M059J (cell line): ENCODE measurements at regions not wholly inside any gene's neighbourhood (a gene's known extent, or its start where the extent isn't known, plus 50 kb on each side); places are given as distances from the start of the nearest gene placed in this dataset.
"Not testable (repeated sequence)": the region's sequence is repeated elsewhere in the genome, so short reads cannot be mapped to it uniquely, and the experiment has no call there.

Experiments used
- DNase-seq: peaks from one replicate; pipeline ENCODE4 v3.0.0-alpha.2; 2012; ENCODE audit warnings: low read depth

- no peak for DNase-seq
Observed at GRCh38 chr10:53534428-53534827, 761.8 kb upstream of the MBL2 start.

- no peak for DNase-seq
Observed at GRCh38 chr10:53528974-53529373, 756.4 kb upstream of the MBL2 start.

GRCh38 chr10:53521046-53521445 lies 748.5 kb upstream of the MBL2 start:
- no peak for DNase-seq

GRCh38 chr10:53508197-53508596 lies 735.6 kb upstream of the MBL2 start:
- no peak for DNase-seq

GRCh38 chr10:53504492-53504891 lies 731.9 kb upstream of the MBL2 start:
- not testable (repeated sequence) for DNase-seq

GRCh38 chr10:53491774-53492173 lies 719.2 kb upstream of the MBL2 start:
- no peak for DNase-seq

- no peak for DNase-seq
Observed at GRCh38 chr10:53490553-53490952, 718.0 kb upstream of the MBL2 start.

GRCh38 chr10:53489335-53490182 lies 717.0 kb upstream of the MBL2 start:
- no peak for DNase-seq

- DNase-seq = no peak
Observed at GRCh38 chr10:53487019-53487983, 714.7 kb upstream of the MBL2 start.

GRCh38 chr10:53485422-53485821 lies 712.8 kb upstream of the MBL2 start:
- DNase-seq = not testable (repeated sequence)

GRCh38 chr10:53479365-53479764 lies 706.8 kb upstream of the MBL2 start:
- no peak for DNase-seq

- DNase-seq = no peak
Observed at GRCh38 chr10:53477313-53477675, 704.7 kb upstream of the MBL2 start.

GRCh38 chr10:53476650-53477312 lies 704.2 kb upstream of the MBL2 start:
- no peak for DNase-seq

- no peak for DNase-seq
Observed at GRCh38 chr10:53469383-53469782, 696.8 kb upstream of the MBL2 start.

GRCh38 chr10:53463539-53463938 lies 691.0 kb upstream of the MBL2 start:
- no peak for DNase-seq

GRCh38 chr10:53458007-53458406 lies 685.4 kb upstream of the MBL2 start:
- DNase-seq = no peak

GRCh38 chr10:53453196-53453595 lies 680.6 kb upstream of the MBL2 start:
- no peak for DNase-seq

GRCh38 chr10:53447576-53447975 lies 675.0 kb upstream of the MBL2 start:
- DNase-seq = no peak

GRCh38 chr10:53441843-53442242 lies 669.3 kb upstream of the MBL2 start:
- DNase-seq = no peak

GRCh38 chr10:53440601-53441000 lies 668.0 kb upstream of the MBL2 start:
- DNase-seq = no peak

- DNase-seq = not testable (repeated sequence)
Observed at GRCh38 chr10:53439075-53439474, 666.5 kb upstream of the MBL2 start.

- DNase-seq = no peak
Observed at GRCh38 chr10:53434413-53434812, 661.8 kb upstream of the MBL2 start.
